ENCODE measurements at regions not wholly inside any gene's neighbourhood (a gene's known extent, or its start where the extent isn't known, plus 50 kb on each side); places are given as distances from the start of the nearest gene placed in this dataset.

DNA sequence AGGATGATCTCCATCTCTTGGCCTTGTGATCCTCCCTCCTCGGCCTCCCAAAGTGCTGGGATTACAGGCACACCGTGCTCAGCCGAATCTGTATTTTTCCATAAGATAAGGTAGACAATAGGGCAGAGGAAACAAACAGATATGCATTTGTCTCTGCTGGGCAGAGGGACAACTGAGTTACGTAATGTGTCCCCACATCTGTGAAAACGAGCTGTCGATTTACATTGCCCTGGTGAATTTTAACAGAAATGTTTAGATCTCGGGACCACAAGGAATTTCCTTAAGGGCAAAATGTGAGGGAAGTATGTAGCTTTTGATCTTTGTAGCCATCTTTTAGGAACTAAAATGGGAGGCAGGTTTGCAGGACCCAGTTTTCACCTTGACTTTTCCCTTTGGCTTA lies 189.7 kb downstream of the TRIML1 start:
- TF ChIP-seq CTCF (conservative IDR thresholded peaks at IDR 0.05; ENCODE audit: low read depth, low read length) (no peak), CHD1 (IDR thresholded peaks at IDR 0.05; ENCODE audit: low read depth, low read length) (no peak), RAD21 (IDR thresholded peaks at IDR 0.05; ENCODE audit: low read length) (no peak), NFE2L2 (IDR thresholded peaks at IDR 0.05; ENCODE audit: low read depth, low read length) (no peak), POLR2A (IDR thresholded peaks at IDR 0.05; ENCODE audit: low read depth, low read length) (no peak), FOS (IDR thresholded peaks at IDR 0.05; ENCODE audit: low read depth, low read length) (no peak), RCOR1 (IDR thresholded peaks at IDR 0.05; ENCODE audit: insufficient replicate concordance, low read length) (no peak), SMC3 (IDR thresholded peaks at IDR 0.05; ENCODE audit: low read depth, low read length) (no peak)
- TF ChIP-seq, protein P1, sequence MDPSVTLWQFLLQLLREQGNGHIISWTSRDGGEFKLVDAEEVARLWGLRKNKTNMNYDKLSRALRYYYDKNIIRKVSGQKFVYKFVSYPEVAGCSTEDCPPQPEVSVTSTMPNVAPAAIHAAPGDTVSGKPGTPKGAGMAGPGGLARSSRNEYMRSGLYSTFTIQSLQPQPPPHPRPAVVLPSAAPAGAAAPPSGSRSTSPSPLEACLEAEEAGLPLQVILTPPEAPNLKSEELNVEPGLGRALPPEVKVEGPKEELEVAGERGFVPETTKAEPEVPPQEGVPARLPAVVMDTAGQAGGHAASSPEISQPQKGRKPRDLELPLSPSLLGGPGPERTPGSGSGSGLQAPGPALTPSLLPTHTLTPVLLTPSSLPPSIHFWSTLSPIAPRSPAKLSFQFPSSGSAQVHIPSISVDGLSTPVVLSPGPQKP (IDR thresholded peaks at IDR 0.05; ENCODE audit: borderline replicate concordance, low read depth, low read length) = no peak
- TF ChIP-seq, protein P2, sequence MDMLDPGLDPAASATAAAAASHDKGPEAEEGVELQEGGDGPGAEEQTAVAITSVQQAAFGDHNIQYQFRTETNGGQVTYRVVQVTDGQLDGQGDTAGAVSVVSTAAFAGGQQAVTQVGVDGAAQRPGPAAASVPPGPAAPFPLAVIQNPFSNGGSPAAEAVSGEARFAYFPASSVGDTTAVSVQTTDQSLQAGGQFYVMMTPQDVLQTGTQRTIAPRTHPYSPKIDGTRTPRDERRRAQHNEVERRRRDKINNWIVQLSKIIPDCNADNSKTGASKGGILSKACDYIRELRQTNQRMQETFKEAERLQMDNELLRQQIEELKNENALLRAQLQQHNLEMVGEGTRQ (IDR thresholded peaks at IDR 0.05; ENCODE audit: low read depth, low read length) = no peak

Data from IMR-90 (cell line).